Thyroid gland (tissue), 4 donors: ENCODE measurements at regions not wholly inside any gene's neighbourhood (a gene's known extent, or its start where the extent isn't known, plus 50 kb on each side); places are given as distances from the start of the nearest gene placed in this dataset.

ENCODE experiments used
- DNase-seq, 2 donors: peaks; one replicate each; pipeline ENCODE4 v3.0.0-alpha.2; 2019
- H3K27ac ChIP-seq, 3 donors: fragments of 200-600 bp; sonication (generic); 1 replicate in 2 of 3; 2 replicates in 1 of 3; pipeline ENCODE4 v1.5.1; 2016 to 2019; ENCODE audit warnings: mild to moderate bottlenecking in 1 of 3, moderate library complexity in 1 of 3
- H3K27me3 ChIP-seq: fragments of 200-600 bp; sonication (generic); one replicate; pipeline ENCODE4 v1.5.1; 2019
- H3K36me3 ChIP-seq, 2 donors: fragments of 200-600 bp; sonication (generic); one replicate each; pipeline ENCODE4 v1.5.1; 2016 to 2019
- H3K4me1 ChIP-seq, 2 donors: fragments of 200-600 bp; sonication (generic); one replicate each; pipeline ENCODE4 v1.5.1; 2017 to 2019
- H3K4me3 ChIP-seq, 3 donors: fragments of 200-600 bp; sonication (generic); replicated peaks in 1 of 3; 1 replicate in 2 of 3; 2 replicates in 1 of 3; pipeline ENCODE4 v1.5.1; 2016; ENCODE audit warnings: mild to moderate bottlenecking in 1 of 3
- H3K9me3 ChIP-seq: fragments of 200-600 bp; sonication (generic); one replicate; pipeline ENCODE4 v1.5.1; 2017
- CTCF ChIP-seq, 6 experiments: fragments of 200-600 bp in 3 of 6; fragments of 450-650 bp in 3 of 6; sonication (generic) in 3 of 6; IDR thresholded peaks; one replicate each; pipeline ENCODE4 v1.5.1; 2016 to 2019; ENCODE audit warnings: antibody characterized with exemption in 6 of 6, mild to moderate bottlenecking in 2 of 6, inconsistent platforms in 1 of 6, moderate library complexity in 1 of 6
- POLR2A ChIP-seq, 2 donors: fragments of 450-650 bp; IDR thresholded peaks; one replicate each; pipeline ENCODE4 v1.6.1; 2017; ENCODE audit warnings: antibody characterized with exemption in 2 of 2, mild to moderate bottlenecking in 2 of 2, moderate library complexity in 1 of 2
- WGBS, 2 donors: methylation state at CpG; one replicate each; pipeline ENCODE4 v1.1.5; 2017; 5-methylcytosine and 5-hydroxymethylcytosine counted together
- intact Hi-C: fragments of 100-400 bp; cut with DNase I; formaldehyde crosslinking; loops from one replicate; pipeline ENCODE4 v1.15.1; 2023

GRCh38 chr12:127052511-127053232, 1214.3 kb upstream of the TMEM132C start:
- intact Hi-C loops: no loop called here
- no peaks in the 10 kb centered on the region for H3K4me1 ChIP-seq
- no peak overlapping the region for H3K27ac ChIP-seq
- DNase-seq: no peak
- H3K36me3 ChIP-seq: no peaks in the 10 kb centered on the region
- H3K9me3 ChIP-seq: no peaks in the 10 kb centered on the region
- WGBS, 2 donors: 77 to 82% methylated on average over 7 of the region's 7 CpGs
- H3K4me3 ChIP-seq: no peak overlapping the region
- no peak for TF ChIP-seq POLR2A (IDR thresholded peaks at IDR 0.05)
- TF ChIP-seq CTCF (IDR thresholded peaks at IDR 0.05): no peak
- H3K27me3 ChIP-seq: no peaks in the 10 kb centered on the region

- H3K9me3 ChIP-seq: no peaks in the 10 kb centered on the region
- no peaks in the 10 kb centered on the region for H3K4me1 ChIP-seq
- no peak overlapping the region for H3K27ac ChIP-seq
- H3K27me3 ChIP-seq: no peaks in the 10 kb centered on the region
- WGBS, 2 donors: 55 to 62% methylated on average over 6 of the region's 6 CpGs
- DNase-seq: no peak
- TF ChIP-seq CTCF (IDR thresholded peaks at IDR 0.05) (no peak), POLR2A (IDR thresholded peaks at IDR 0.05) (no peak)
- H3K4me3 ChIP-seq: no peak overlapping the region
- no peaks in the 10 kb centered on the region for H3K36me3 ChIP-seq
- intact Hi-C loops: no loop called here
Measured at GRCh38 chr12:127054531-127054930, 1212.4 kb upstream of the TMEM132C start.

- Histone ChIP-seq H3K9me3 (no peaks in the 10 kb centered on the region), H3K27me3 (no peaks in the 10 kb centered on the region), H3K4me1 (no peaks in the 10 kb centered on the region), H3K4me3 (no peak overlapping the region), H3K36me3 (no peaks in the 10 kb centered on the region), H3K27ac (no peak overlapping the region)
- 79 to 84% methylated on average over 26 to 27 of the region's 28 CpGs for WGBS, 2 donors
- intact Hi-C loops: no loop called here
- TF ChIP-seq POLR2A (IDR thresholded peaks at IDR 0.05): no peak
- TF ChIP-seq CTCF (IDR thresholded peaks at IDR 0.05): no peak
- no peak for DNase-seq
Measured at GRCh38 chr12:127060310-127060847, 1206.6 kb upstream of the TMEM132C start.

- intact Hi-C loops: no loop called here
- no peak overlapping the region for H3K4me3 ChIP-seq
- no peaks in the 10 kb centered on the region for H3K36me3 ChIP-seq
- TF ChIP-seq CTCF (IDR thresholded peaks at IDR 0.05): no peak
- TF ChIP-seq POLR2A (IDR thresholded peaks at IDR 0.05): no peak
- H3K27me3 ChIP-seq: no peaks in the 10 kb centered on the region
- DNase-seq: no peak
- WGBS, 2 donors: 90 to 95% methylated on average over 13 to 14 of the region's 14 CpGs
- no peaks in the 10 kb centered on the region for H3K9me3 ChIP-seq
- no peak overlapping the region for H3K27ac ChIP-seq
- H3K4me1 ChIP-seq: no peaks in the 10 kb centered on the region
Measured at GRCh38 chr12:127060933-127061332, 1206.0 kb upstream of the TMEM132C start.

- Histone ChIP-seq H3K36me3 (no peaks in the 10 kb centered on the region), H3K9me3 (no peaks in the 10 kb centered on the region), H3K4me3 (no peak overlapping the region), H3K4me1 (no peaks in the 10 kb centered on the region), H3K27ac (no peak overlapping the region), H3K27me3 (no peaks in the 10 kb centered on the region)
- intact Hi-C loops: no loop called here
- TF ChIP-seq POLR2A (IDR thresholded peaks at IDR 0.05) (no peak), CTCF (IDR thresholded peaks at IDR 0.05) (no peak)
- DNase-seq: no peak
- WGBS, 2 donors: 80 to 81% methylated on average over 18 of the region's 18 CpGs
Measured at GRCh38 chr12:127063339-127064072, 1203.5 kb upstream of the TMEM132C start.
